ENCODE measurements at regions not wholly inside any gene's neighbourhood (a gene's known extent, or its start where the extent isn't known, plus 50 kb on each side); places are given as distances from the start of the nearest gene placed in this dataset.

GRCh38 chr11:95692526-95693260 lies 96.9 kb downstream of the FAM76B start:
- H3K36me3 ChIP-seq: no peaks in the 10 kb centered on the region
- WGBS, 2 donors: 74 to 83% methylated on average over 3 of the region's 3 CpGs
- H3K4me1 ChIP-seq: no peaks in the 10 kb centered on the region
- intact Hi-C loops (cut with DNase I): no loop called here
- no peak overlapping the region for H3K27ac ChIP-seq
- H3K9me3 ChIP-seq: no peaks in the 10 kb centered on the region
- H3K27me3 ChIP-seq: no peaks in the 10 kb centered on the region
- no peak overlapping the region for H3K4me3 ChIP-seq (replicated peaks in 1 of 3)
- no peak for DNase-seq
- TF ChIP-seq POLR2A (IDR thresholded peaks at IDR 0.05): no peak
- TF ChIP-seq CTCF (IDR thresholded peaks at IDR 0.05): no peak

- Histone ChIP-seq H3K9me3 (no peaks in the 10 kb centered on the region), H3K4me3 (replicated peaks in 1 of 3) (no peak overlapping the region), H3K27me3 (no peaks in the 10 kb centered on the region), H3K27ac (no peak overlapping the region), H3K4me1 (no peaks in the 10 kb centered on the region), H3K36me3 (no peaks in the 10 kb centered on the region)
- intact Hi-C loops (cut with DNase I): no loop called here
- no peak for TF ChIP-seq POLR2A (IDR thresholded peaks at IDR 0.05)
- no peak for TF ChIP-seq CTCF (IDR thresholded peaks at IDR 0.05)
- 91 to 92% methylated on average over 3 of the region's 3 CpGs for WGBS, 2 donors
- no peak for DNase-seq
These were observed 99.5 kb downstream of the FAM76B start for GRCh38 chr11:95690100-95690499.

- no peak for DNase-seq
- Histone ChIP-seq H3K4me1 (no peaks in the 10 kb centered on the region), H3K36me3 (no peaks in the 10 kb centered on the region), H3K27ac (peak overlapping the region in 1 of 3 donors; percentile 54), H3K27me3 (no peaks in the 10 kb centered on the region), H3K9me3 (no peaks in the 10 kb centered on the region), H3K4me3 (replicated peaks in 1 of 3) (no peak overlapping the region)
- no peak for TF ChIP-seq POLR2A (IDR thresholded peaks at IDR 0.05)
- no peak for TF ChIP-seq CTCF (IDR thresholded peaks at IDR 0.05)
- WGBS, 2 donors: 53 to 54% methylated on average over 7 of the region's 7 CpGs
- intact Hi-C loops (cut with DNase I): no loop called here
These were observed 100.9 kb downstream of the FAM76B start for GRCh38 chr11:95688501-95689222.

- no peak for TF ChIP-seq CTCF (IDR thresholded peaks at IDR 0.05)
- no peak for TF ChIP-seq POLR2A (IDR thresholded peaks at IDR 0.05)
- Histone ChIP-seq H3K4me1 (no peaks in the 10 kb centered on the region), H3K4me3 (replicated peaks in 1 of 3) (no peak overlapping the region), H3K9me3 (no peaks in the 10 kb centered on the region), H3K27ac (no peak overlapping the region), H3K36me3 (no peaks in the 10 kb centered on the region), H3K27me3 (no peaks in the 10 kb centered on the region)
- intact Hi-C loops (cut with DNase I): no loop called here
- WGBS, 2 donors: 95 to 98% methylated on average over 2 of the region's 2 CpGs
- DNase-seq: no peak
These were observed 101.6 kb downstream of the FAM76B start for GRCh38 chr11:95688015-95688414.

- no peak for DNase-seq
- 92 to 97% methylated on average over 3 of the region's 3 CpGs for WGBS, 2 donors
- Histone ChIP-seq H3K9me3 (no peaks in the 10 kb centered on the region), H3K4me3 (replicated peaks in 1 of 3) (no peak overlapping the region), H3K27ac (no peak overlapping the region), H3K36me3 (no peaks in the 10 kb centered on the region), H3K27me3 (no peaks in the 10 kb centered on the region), H3K4me1 (no peaks in the 10 kb centered on the region)
- TF ChIP-seq POLR2A (IDR thresholded peaks at IDR 0.05) (no peak), CTCF (IDR thresholded peaks at IDR 0.05) (no peak)
- intact Hi-C loops (cut with DNase I): no loop called here
These were observed 103.3 kb downstream of the FAM76B start for GRCh38 chr11:95686265-95686664.
